22Rv1 (cell line): ENCODE measurements at regions not wholly inside any gene's neighbourhood (a gene's known extent, or its start where the extent isn't known, plus 50 kb on each side); places are given as distances from the start of the nearest gene placed in this dataset.
"Not testable (repeated sequence)": the region's sequence is repeated elsewhere in the genome, so short reads cannot be mapped to it uniquely, and the experiment has no call there.

Experiments used
- H3K27ac ChIP-seq: fragments of 450-650 bp; 2 replicates; pipeline ENCODE4 v1.5.1; 2017
- CTCF ChIP-seq: fragments of 450-650 bp; IDR thresholded peaks from 2 replicates; pipeline ENCODE4 v1.5.1; 2017; ENCODE audit warnings: mild to moderate bottlenecking
- ZFX ChIP-seq: fragments of 450-650 bp; IDR thresholded peaks from 2 replicates; pipeline ENCODE4 v1.6.1; 2017; ENCODE audit warnings: antibody characterized with exemption, borderline replicate concordance

- no peak for TF ChIP-seq ZFX
- H3K27ac ChIP-seq = no peak overlapping the region
These were observed 121.3 kb upstream of the PRSS16 start for GRCh38 chr6:27126046-27126814.

GRCh38 chr6:27126815-27127537 is 120.5 kb upstream of the PRSS16 start:
- TF ChIP-seq CTCF = peak; percentile 94
- TF ChIP-seq ZFX = no peak
- H3K27ac ChIP-seq = peak overlapping the region; percentile 12; the same call in 1 of the 2 replicates

GRCh38 chr6:27127874-27128273 is 119.6 kb upstream of the PRSS16 start:
- H3K27ac ChIP-seq = not testable (repeated sequence)

GRCh38 chr6:27128311-27129094 is 119.0 kb upstream of the PRSS16 start:
- no peak for TF ChIP-seq CTCF
- no peak for TF ChIP-seq ZFX
- no peak overlapping the region for H3K27ac ChIP-seq

- no peak for TF ChIP-seq CTCF
- H3K27ac ChIP-seq = peak overlapping the region; percentile 100; the same call in 1 of the 2 replicates
These were observed 118.2 kb upstream of the PRSS16 start for GRCh38 chr6:27129095-27129815.

- no peak for TF ChIP-seq ZFX
- TF ChIP-seq CTCF = no peak
- H3K27ac ChIP-seq = peak overlapping the region; percentile 100
These were observed 117.6 kb upstream of the PRSS16 start for GRCh38 chr6:27129917-27130316.

GRCh38 chr6:27130668-27131428 is 116.7 kb upstream of the PRSS16 start:
- H3K27ac ChIP-seq = peak overlapping the region; percentile 100
- TF ChIP-seq ZFX (no peak), CTCF (no peak)

- H3K27ac ChIP-seq = peak overlapping the region; percentile 100
These were observed 115.3 kb upstream of the PRSS16 start for GRCh38 chr6:27132282-27132531.
